ENCODE measurements at regions not wholly inside any gene's neighbourhood (a gene's known extent, or its start where the extent isn't known, plus 50 kb on each side); places are given as distances from the start of the nearest gene placed in this dataset.

DNA sequence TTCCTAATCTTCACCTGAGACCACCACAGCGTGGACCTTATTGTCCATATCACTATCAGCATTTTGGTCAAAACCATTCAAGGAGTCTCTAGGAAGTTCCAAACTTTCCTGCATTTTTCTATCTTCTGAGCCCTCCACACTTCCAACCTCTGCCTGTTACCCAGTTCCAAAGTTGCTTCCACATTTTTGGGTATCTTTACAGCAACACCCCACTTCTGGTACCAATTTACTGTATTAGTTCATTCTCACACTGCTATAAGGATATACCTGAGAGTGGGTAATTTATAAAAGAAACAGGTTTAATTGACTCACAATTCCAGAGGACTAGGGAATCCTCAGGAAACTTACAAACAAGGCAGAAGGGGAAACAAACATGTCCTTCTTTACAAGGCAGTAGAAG lies 103.3 kb upstream of the CBLB start:
- Histone ChIP-seq H3K27ac (ENCODE audit: low read length) (no peak overlapping the region), H3K79me2 (ENCODE audit: insufficient read depth, low read length) (no peaks in the 10 kb centered on the region), H3K4me1 (ENCODE audit: insufficient read depth, low read length) (peaks cover 5% of the 10 kb centered on the region; the same call in 1 of the 2 replicates), H3K9me3 (ENCODE audit: insufficient read depth, low read length, severe bottlenecking) (peaks cover 13% of the 10 kb centered on the region), H3K4me3 (ENCODE audit: low read depth in 1 of 2, low read length in 2 of 2) (no peak overlapping the region), H3K9ac (ENCODE audit: low read depth, low read length) (no peak overlapping the region), H2AFZ (ENCODE audit: low read depth, low read length) (no peak overlapping the region), H3K4me2 (ENCODE audit: insufficient read depth, low read length) (no peak overlapping the region), H3K36me3 (ENCODE audit: insufficient read depth, low read length) (no peaks in the 10 kb centered on the region), H3K27me3 (ENCODE audit: insufficient read depth, low read length, poor library complexity) (no peaks in the 10 kb centered on the region), H4K20me1 (ENCODE audit: insufficient read depth, low read length) (no peaks in the 10 kb centered on the region)
- no peak for DNase-seq
- no peak for ATAC-seq (ENCODE audit: insufficient read depth, low read depth)
- no peak for TF ChIP-seq EZH2 (IDR thresholded peaks at IDR 0.05; ENCODE audit: borderline replicate concordance, low read depth, low read length, severe bottlenecking)
- TF ChIP-seq, protein P1, sequence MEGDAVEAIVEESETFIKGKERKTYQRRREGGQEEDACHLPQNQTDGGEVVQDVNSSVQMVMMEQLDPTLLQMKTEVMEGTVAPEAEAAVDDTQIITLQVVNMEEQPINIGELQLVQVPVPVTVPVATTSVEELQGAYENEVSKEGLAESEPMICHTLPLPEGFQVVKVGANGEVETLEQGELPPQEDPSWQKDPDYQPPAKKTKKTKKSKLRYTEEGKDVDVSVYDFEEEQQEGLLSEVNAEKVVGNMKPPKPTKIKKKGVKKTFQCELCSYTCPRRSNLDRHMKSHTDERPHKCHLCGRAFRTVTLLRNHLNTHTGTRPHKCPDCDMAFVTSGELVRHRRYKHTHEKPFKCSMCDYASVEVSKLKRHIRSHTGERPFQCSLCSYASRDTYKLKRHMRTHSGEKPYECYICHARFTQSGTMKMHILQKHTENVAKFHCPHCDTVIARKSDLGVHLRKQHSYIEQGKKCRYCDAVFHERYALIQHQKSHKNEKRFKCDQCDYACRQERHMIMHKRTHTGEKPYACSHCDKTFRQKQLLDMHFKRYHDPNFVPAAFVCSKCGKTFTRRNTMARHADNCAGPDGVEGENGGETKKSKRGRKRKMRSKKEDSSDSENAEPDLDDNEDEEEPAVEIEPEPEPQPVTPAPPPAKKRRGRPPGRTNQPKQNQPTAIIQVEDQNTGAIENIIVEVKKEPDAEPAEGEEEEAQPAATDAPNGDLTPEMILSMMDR (IDR thresholded peaks at IDR 0.05; ENCODE audit: borderline replicate concordance, extremely low read depth, low read length, poor library complexity, severe bottlenecking): no peak

DNA sequence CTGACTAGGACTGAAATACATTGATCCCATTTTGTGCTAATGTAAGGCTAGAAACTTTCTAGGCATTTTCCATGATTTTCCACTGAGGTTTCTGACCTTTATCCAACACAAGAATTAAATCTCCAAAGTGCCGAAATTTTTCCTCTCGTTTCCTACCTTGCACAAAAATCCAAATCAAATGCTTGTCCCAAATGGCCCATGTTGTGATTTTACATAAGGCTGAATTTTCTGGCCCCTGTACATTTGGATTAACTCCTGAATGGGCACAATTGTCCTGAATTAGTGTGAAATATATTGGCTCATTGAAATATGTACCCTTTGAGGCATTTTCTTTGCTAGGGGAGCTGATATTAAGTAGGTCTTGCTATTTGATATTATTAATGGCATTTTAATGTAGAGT lies 105.6 kb upstream of the CBLB start:
- H3K4me3 ChIP-seq (ENCODE audit: low read depth in 1 of 2, low read length in 2 of 2): no peak overlapping the region
- H3K4me2 ChIP-seq (ENCODE audit: insufficient read depth, low read length): no peak overlapping the region
- H2AFZ ChIP-seq (ENCODE audit: low read depth, low read length): no peak overlapping the region
- no peak overlapping the region for H3K9ac ChIP-seq (ENCODE audit: low read depth, low read length)
- H4K20me1 ChIP-seq (ENCODE audit: insufficient read depth, low read length): no peaks in the 10 kb centered on the region
- no peak for ATAC-seq (ENCODE audit: insufficient read depth, low read depth)
- DNase-seq: no peak
- TF ChIP-seq, protein P1 (IDR thresholded peaks at IDR 0.05; ENCODE audit: borderline replicate concordance, extremely low read depth, low read length, poor library complexity, severe bottlenecking): no peak
- TF ChIP-seq EZH2 (IDR thresholded peaks at IDR 0.05; ENCODE audit: borderline replicate concordance, low read depth, low read length, severe bottlenecking): no peak
- H3K79me2 ChIP-seq (ENCODE audit: insufficient read depth, low read length): no peaks in the 10 kb centered on the region
- H3K4me1 ChIP-seq (ENCODE audit: insufficient read depth, low read length): peaks cover 5% of the 10 kb centered on the region; the same call in 1 of the 2 replicates
- no peaks in the 10 kb centered on the region for H3K36me3 ChIP-seq (ENCODE audit: insufficient read depth, low read length)
- H3K27me3 ChIP-seq (ENCODE audit: insufficient read depth, low read length, poor library complexity): no peaks in the 10 kb centered on the region
- H3K9me3 ChIP-seq (ENCODE audit: insufficient read depth, low read length, severe bottlenecking): peaks cover 13% of the 10 kb centered on the region
- no peak overlapping the region for H3K27ac ChIP-seq (ENCODE audit: low read length)

DNA sequence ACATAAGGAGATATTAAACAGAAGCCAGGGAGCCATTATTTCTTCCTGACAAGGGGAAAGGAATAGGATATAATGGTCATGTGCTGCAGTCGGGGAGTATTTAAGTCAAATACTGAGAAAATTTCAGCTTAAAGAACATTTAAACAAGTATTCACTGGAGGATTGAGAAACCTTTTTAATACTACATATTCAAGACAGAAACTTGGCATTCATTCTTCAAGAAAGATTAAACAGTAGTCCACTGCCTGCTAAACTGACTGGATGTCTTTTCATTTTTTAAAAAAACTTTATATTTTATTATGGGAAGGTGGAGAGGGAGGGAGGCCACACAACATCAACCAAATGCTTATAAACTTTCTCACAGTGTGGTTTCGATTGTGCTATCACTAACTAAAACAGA lies 107.4 kb upstream of the CBLB start:
- no peak overlapping the region for H3K4me3 ChIP-seq (ENCODE audit: low read depth in 1 of 2, low read length in 2 of 2)
- H3K9ac ChIP-seq (ENCODE audit: low read depth, low read length): no peak overlapping the region
- no peak for ATAC-seq (ENCODE audit: insufficient read depth, low read depth)
- H4K20me1 ChIP-seq (ENCODE audit: insufficient read depth, low read length): no peaks in the 10 kb centered on the region
- H3K27ac ChIP-seq (ENCODE audit: low read length): no peak overlapping the region
- DNase-seq: no peak
- H3K27me3 ChIP-seq (ENCODE audit: insufficient read depth, low read length, poor library complexity): no peaks in the 10 kb centered on the region
- H3K4me2 ChIP-seq (ENCODE audit: insufficient read depth, low read length): no peak overlapping the region
- TF ChIP-seq, protein P1 (IDR thresholded peaks at IDR 0.05; ENCODE audit: borderline replicate concordance, extremely low read depth, low read length, poor library complexity, severe bottlenecking): no peak
- no peak for TF ChIP-seq EZH2 (IDR thresholded peaks at IDR 0.05; ENCODE audit: borderline replicate concordance, low read depth, low read length, severe bottlenecking)
- H3K79me2 ChIP-seq (ENCODE audit: insufficient read depth, low read length): no peaks in the 10 kb centered on the region
- no peak overlapping the region for H2AFZ ChIP-seq (ENCODE audit: low read depth, low read length)
- H3K36me3 ChIP-seq (ENCODE audit: insufficient read depth, low read length): no peaks in the 10 kb centered on the region
- peaks cover 7% of the 10 kb centered on the region for H3K9me3 ChIP-seq (ENCODE audit: insufficient read depth, low read length, severe bottlenecking)
- H3K4me1 ChIP-seq (ENCODE audit: insufficient read depth, low read length): no peaks in the 10 kb centered on the region

DNA sequence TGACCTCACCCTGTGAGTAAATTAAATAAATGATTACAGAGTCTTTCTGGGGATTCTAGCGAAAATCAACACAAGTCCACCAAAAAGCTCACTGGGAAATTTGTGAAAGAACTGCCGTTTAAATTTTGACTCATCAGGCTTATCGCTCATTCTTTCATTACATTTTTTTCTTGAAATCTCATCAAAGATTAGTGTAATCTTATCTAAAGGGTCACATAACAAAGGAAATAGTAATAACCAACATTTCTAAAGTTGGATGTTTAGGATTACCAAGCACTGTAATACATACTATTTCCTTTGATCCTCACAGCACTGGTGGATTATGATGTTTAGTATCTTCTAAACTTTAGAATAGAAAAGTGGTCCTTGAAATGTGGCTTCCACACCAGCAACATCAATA lies 111.1 kb upstream of the CBLB start:
- no peaks in the 10 kb centered on the region for H3K9me3 ChIP-seq (ENCODE audit: insufficient read depth, low read length, severe bottlenecking)

More for the DNA sequence above, 111.1 kb upstream of the CBLB start:
- Histone ChIP-seq H3K4me1 (ENCODE audit: insufficient read depth, low read length) (peaks cover 9% of the 10 kb centered on the region), H3K36me3 (ENCODE audit: insufficient read depth, low read length) (no peaks in the 10 kb centered on the region), H3K79me2 (ENCODE audit: insufficient read depth, low read length) (no peaks in the 10 kb centered on the region), H3K4me2 (ENCODE audit: insufficient read depth, low read length) (no peak overlapping the region), H2AFZ (ENCODE audit: low read depth, low read length) (no peak overlapping the region), H3K4me3 (ENCODE audit: low read depth in 1 of 2, low read length in 2 of 2) (no peak overlapping the region), H3K27me3 (ENCODE audit: insufficient read depth, low read length, poor library complexity) (no peaks in the 10 kb centered on the region), H4K20me1 (ENCODE audit: insufficient read depth, low read length) (no peaks in the 10 kb centered on the region), H3K9ac (ENCODE audit: low read depth, low read length) (no peak overlapping the region), H3K27ac (ENCODE audit: low read length) (no peak overlapping the region)
- no peak for DNase-seq
- TF ChIP-seq, protein P1 (IDR thresholded peaks at IDR 0.05; ENCODE audit: borderline replicate concordance, extremely low read depth, low read length, poor library complexity, severe bottlenecking): no peak
- ATAC-seq (ENCODE audit: insufficient read depth, low read depth): no peak
